HepG2 (cell line): ENCODE measurements at regions not wholly inside any gene's neighbourhood (a gene's known extent, or its start where the extent isn't known, plus 50 kb on each side); places are given as distances from the start of the nearest gene placed in this dataset.

Experiments used
- ATAC-seq: fragments of 200-7000 bp; cut with Tn5 transposase; 3 replicates; pipeline ENCODE4 v1.9.1; 2020; ENCODE audit warnings: mild to moderate bottlenecking, moderate library complexity
- BruUV-seq: library from RNA; stranded (reverse); fragments of 400-500 nt; replicated peaks from 2 replicates; lab custom pipeline; 2021; lab: Mats Ljungman, UMichigan
- CTCF ChIA-PET: fragments of 300-600 bp; formaldehyde crosslinking; extraction: SDS; loops from one replicate; lab custom pipeline; 2021; ENCODE audit warnings: low total read pairs, inconsistent platforms, low intra/inter-chr PET ratio; lab: Yijun Ruan, JAX
- POLR2A ChIA-PET: fragments of 350-600 bp; sonication (Branson Sonifier 250); formaldehyde crosslinking; loops from one replicate; lab custom pipeline; 2020; ENCODE audit warnings: antibody characterized with exemption, inconsistent platforms; lab: Yijun Ruan, JAX
- DNase-seq: peaks from one replicate; pipeline ENCODE4 v3.0.0-alpha.2; 2015; ENCODE audit warnings: low spot score
- FAIRE-seq: peaks from 3 replicates; lab custom pipeline; 2011; peaks lifted over from hg19 to GRCh38; lab: Jason Lieb, UNC
- H2AFZ ChIP-seq: one replicate; pipeline ENCODE4 v1.6.1; 2011; ENCODE audit warnings: low read length, inconsistent platforms
- H3K27ac ChIP-seq: fragments of 300-600 bp; 3 replicates; pipeline ENCODE4 v1.8.0; 2011; ENCODE audit warnings: mixed run types, mild to moderate bottlenecking, mixed read lengths, low read length, inconsistent platforms; ENCODE audit not compliant: insufficient read depth; ENCODE audit errors: extremely low read length
- H3K27me3 ChIP-seq, 2 experiments: fragments of 200-600 bp in 1 of 2; 2 replicates in 1 of 2; 3 replicates in 1 of 2; pipeline versions ENCODE4 v1.6.0 to v1.8.0; 2011; ENCODE audit warnings: low read length in 2 of 2, mild to moderate bottlenecking in 2 of 2, moderate library complexity in 2 of 2, inconsistent platforms in 1 of 2; ENCODE audit not compliant: insufficient read depth in 2 of 2, control insufficient read depth in 1 of 2
- H3K36me3 ChIP-seq, 2 experiments: fragments of 200-600 bp in 1 of 2; replicated peaks in 1 of 2; 2 replicates in 1 of 2; 3 replicates in 1 of 2; pipeline versions ENCODE4 v1.5.1 to v1.8.0; 2011; ENCODE audit warnings: low read length in 2 of 2, inconsistent platforms in 1 of 2; ENCODE audit not compliant: insufficient read depth in 2 of 2, control insufficient read depth in 1 of 2
- H3K4me1 ChIP-seq: 2 replicates; pipeline ENCODE4 v1.5.1; 2012; ENCODE audit warnings: low read length, inconsistent platforms; ENCODE audit not compliant: insufficient read depth
- H3K4me2 ChIP-seq: 2 replicates; pipeline ENCODE4 v1.6.0; 2011; ENCODE audit warnings: low read depth, low read length, inconsistent platforms
- H3K4me3 ChIP-seq, 3 experiments: fragments of 200-600 bp in 1 of 3; sonication (generic), shearing (Covaris generic) in 1 of 3; replicated peaks in 1 of 3; 2 replicates each; pipeline ENCODE4 v1.5.1; 2011 to 2016; ENCODE audit warnings: low read length in 3 of 3, inconsistent platforms in 2 of 3, low read depth in 2 of 3, mild to moderate bottlenecking in 2 of 3, control low read depth in 1 of 3, mixed read lengths in 1 of 3; ENCODE audit not compliant: insufficient read depth in 1 of 3
- H3K79me2 ChIP-seq: one replicate; pipeline ENCODE4 v1.6.1; 2011; ENCODE audit warnings: low read length, inconsistent platforms; ENCODE audit not compliant: insufficient read depth
- H3K9ac ChIP-seq: 2 replicates; pipeline ENCODE4 v1.6.0; 2011; ENCODE audit warnings: mild to moderate bottlenecking, low read depth, low read length, inconsistent platforms; ENCODE audit not compliant: insufficient read depth
- H3K9me3 ChIP-seq: 2 replicates; pipeline ENCODE4 v1.5.1; 2012; ENCODE audit warnings: mild to moderate bottlenecking, low read length
- H4K20me1 ChIP-seq: 2 replicates; pipeline ENCODE4 v1.6.0; 2011; ENCODE audit warnings: inconsistent platforms, mild to moderate bottlenecking, low read length, moderate library complexity; ENCODE audit not compliant: insufficient read depth
- BCL3 ChIP-seq: sonication (generic); formaldehyde crosslinking; IDR thresholded peaks from 2 replicates; pipeline ENCODE4 v1.5.1; 2020; ENCODE audit warnings: mild to moderate bottlenecking, missing genetic modification reagents, moderate library complexity
- BORCS8-MEF2B ChIP-seq: sonication (generic); formaldehyde crosslinking; IDR thresholded peaks from 2 replicates; pipeline ENCODE4 v1.8.0; 2022; ENCODE audit warnings: mild to moderate bottlenecking, missing genetic modification reagents
- CHD2 ChIP-seq: IDR thresholded peaks from 2 replicates; pipeline ENCODE4 v1.6.1; 2011; ENCODE audit warnings: low read depth, low read length, improper control_type of control experiment
- DMAP1 ChIP-seq: IDR thresholded peaks from 2 replicates; pipeline ENCODE4 v1.6.1; 2016
- DNMT1 ChIP-seq: sonication (generic); formaldehyde crosslinking; IDR thresholded peaks from 2 replicates; pipeline ENCODE4 v1.5.1; 2020; ENCODE audit warnings: mild to moderate bottlenecking, missing genetic modification reagents
- FOXJ3 ChIP-seq: sonication (generic); formaldehyde crosslinking; IDR thresholded peaks from 2 replicates; pipeline ENCODE4 v1.4.0; 2020; ENCODE audit warnings: missing genetic modification reagents, mild to moderate bottlenecking, borderline replicate concordance
- GMEB1 ChIP-seq: sonication (generic); formaldehyde crosslinking; IDR thresholded peaks from 2 replicates; pipeline ENCODE4 v1.5.1; 2020; ENCODE audit warnings: missing genetic modification reagents, mild to moderate bottlenecking, borderline replicate concordance
- IKZF4 ChIP-seq: sonication (generic); formaldehyde crosslinking; IDR thresholded peaks from 2 replicates; pipeline ENCODE4 v1.5.1; 2020; ENCODE audit warnings: borderline replicate concordance, mild to moderate bottlenecking, low read depth, missing genetic modification reagents; ENCODE audit errors: not compliant biosample characterization
- NR2F6 ChIP-seq, 2 experiments: IDR thresholded peaks; 2 replicates each; pipeline ENCODE4 v1.6.1; 2016; ENCODE audit warnings: antibody characterized with exemption in 1 of 2, mild to moderate bottlenecking in 1 of 2
- PBX3 ChIP-seq: sonication (generic); formaldehyde crosslinking; IDR thresholded peaks from 2 replicates; pipeline ENCODE4 v1.8.1; 2023; ENCODE audit warnings: missing genetic modification reagents, inconsistent platforms, borderline replicate concordance
- PCBP1 ChIP-seq: fragments of 200-400 bp; formaldehyde crosslinking; IDR thresholded peaks from 2 replicates; pipeline ENCODE4 v1.6.1; 2017; ENCODE audit warnings: mild to moderate bottlenecking, low read depth, low read length, borderline replicate concordance
- SETDB1 ChIP-seq: sonication (generic); formaldehyde crosslinking; IDR thresholded peaks from 2 replicates; pipeline ENCODE4 v1.5.1; 2020; ENCODE audit warnings: missing genetic modification reagents, mild to moderate bottlenecking, borderline replicate concordance
- SMC3 ChIP-seq: IDR thresholded peaks from 2 replicates; pipeline ENCODE4 v1.6.1; 2011; ENCODE audit warnings: low read length, improper control_type of control experiment
- TOE1 ChIP-seq: sonication (generic); formaldehyde crosslinking; IDR thresholded peaks from 2 replicates; pipeline ENCODE4 v1.4.0; 2020; ENCODE audit warnings: mild to moderate bottlenecking, missing genetic modification reagents
- ZNF616 ChIP-seq: sonication (generic); formaldehyde crosslinking; IDR thresholded peaks from 2 replicates; pipeline ENCODE4 v1.5.0; 2020; ENCODE audit warnings: low read depth, mild to moderate bottlenecking, missing genetic modification reagents
- ZNF766 ChIP-seq: sonication (generic); formaldehyde crosslinking; IDR thresholded peaks from 2 replicates; pipeline ENCODE4 v1.5.0; 2020; ENCODE audit warnings: missing genetic modification reagents, borderline replicate concordance
- WGBS: methylation state at CpG from one replicate; pipeline ENCODE4 v1.1.6; 2017; ENCODE audit warnings: low lambda C conversion rate; 5-methylcytosine and 5-hydroxymethylcytosine counted together
- in situ Hi-C: cut with HindIII; loops from 2 replicates; pipeline ENCODE4 v1.10.0; 2017; ENCODE audit warnings: low pct_unique_long_range_greater_than_20kb; ENCODE audit not compliant: extremely low pct_ligation_motif_present
- intact Hi-C: fragments of 100-400 bp; cut with micrococcal nuclease; formaldehyde crosslinking; loops from one replicate; pipeline ENCODE4 v1.10.0; 2022; ENCODE audit not compliant: unreplicated experiment
- TF ChIP-seq, protein P1 (sequence below): sonication (generic); formaldehyde crosslinking; IDR thresholded peaks from 2 replicates; pipeline ENCODE4 v1.4.0; 2020; ENCODE audit warnings: missing genetic modification reagents
- TF ChIP-seq, protein P2 (sequence below): sonication (generic); formaldehyde crosslinking; IDR thresholded peaks from 2 replicates; pipeline ENCODE4 v1.4.0; 2020; ENCODE audit warnings: missing genetic modification reagents, mild to moderate bottlenecking, borderline replicate concordance

DNA sequence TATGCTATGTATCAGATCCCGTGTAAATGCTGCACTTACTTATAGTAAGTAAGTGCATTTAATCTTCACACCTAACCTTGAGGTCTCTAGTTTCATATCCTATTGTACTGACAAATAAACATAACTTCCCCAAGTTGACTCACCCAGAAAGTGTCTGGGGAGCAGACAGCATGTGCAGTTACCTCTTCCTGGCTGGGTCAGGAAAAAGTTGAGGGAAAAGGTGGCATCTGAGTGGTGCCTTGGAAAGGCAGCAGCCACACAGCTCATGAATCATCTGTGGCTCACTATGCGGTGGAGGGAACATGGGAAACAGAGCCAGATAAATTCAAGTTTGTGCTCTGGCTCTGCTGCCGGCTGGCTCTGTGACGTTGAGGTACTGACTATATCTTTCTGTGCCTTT lies 382.0 kb upstream of the DYNLRB2 start:
- Histone ChIP-seq H4K20me1 (no peaks in the 10 kb centered on the region), H3K79me2 (no peaks in the 10 kb centered on the region), H3K4me1 (no peaks in the 10 kb centered on the region), H3K4me3 (no peak overlapping the region), H3K27me3 (no peaks in the 10 kb centered on the region), H3K27ac (no peak overlapping the region), H3K4me2 (no peak overlapping the region), H2AFZ (no peak overlapping the region), H3K9me3 (no peaks in the 10 kb centered on the region), H3K36me3 (no peaks in the 10 kb centered on the region), H3K9ac (no peak overlapping the region)
- no TSS peak for BruUV-seq
- DNase-seq (no peak), FAIRE-seq (no peak), ATAC-seq (no peak)
- ChIA-PET CTCF (no interaction called here), POLR2A (no interaction called here)
- 54% methylated on average over 4 of the region's 4 CpGs for WGBS
- in situ Hi-C loops = no loop called here
- intact Hi-C loops = no loop called here
- TF ChIP-seq IKZF4 (CRISPR knock-in tag) = no peak
- no peak for TF ChIP-seq NR2F6 (IDR thresholded peaks at IDR 0.05)
- no peak for TF ChIP-seq NR2F6 (CRISPR knock-in tag; IDR thresholded peaks at IDR 0.05)
- no peak for TF ChIP-seq SMC3
- TF ChIP-seq GMEB1 (CRISPR knock-in tag) = no peak
- TF ChIP-seq, protein P1, sequence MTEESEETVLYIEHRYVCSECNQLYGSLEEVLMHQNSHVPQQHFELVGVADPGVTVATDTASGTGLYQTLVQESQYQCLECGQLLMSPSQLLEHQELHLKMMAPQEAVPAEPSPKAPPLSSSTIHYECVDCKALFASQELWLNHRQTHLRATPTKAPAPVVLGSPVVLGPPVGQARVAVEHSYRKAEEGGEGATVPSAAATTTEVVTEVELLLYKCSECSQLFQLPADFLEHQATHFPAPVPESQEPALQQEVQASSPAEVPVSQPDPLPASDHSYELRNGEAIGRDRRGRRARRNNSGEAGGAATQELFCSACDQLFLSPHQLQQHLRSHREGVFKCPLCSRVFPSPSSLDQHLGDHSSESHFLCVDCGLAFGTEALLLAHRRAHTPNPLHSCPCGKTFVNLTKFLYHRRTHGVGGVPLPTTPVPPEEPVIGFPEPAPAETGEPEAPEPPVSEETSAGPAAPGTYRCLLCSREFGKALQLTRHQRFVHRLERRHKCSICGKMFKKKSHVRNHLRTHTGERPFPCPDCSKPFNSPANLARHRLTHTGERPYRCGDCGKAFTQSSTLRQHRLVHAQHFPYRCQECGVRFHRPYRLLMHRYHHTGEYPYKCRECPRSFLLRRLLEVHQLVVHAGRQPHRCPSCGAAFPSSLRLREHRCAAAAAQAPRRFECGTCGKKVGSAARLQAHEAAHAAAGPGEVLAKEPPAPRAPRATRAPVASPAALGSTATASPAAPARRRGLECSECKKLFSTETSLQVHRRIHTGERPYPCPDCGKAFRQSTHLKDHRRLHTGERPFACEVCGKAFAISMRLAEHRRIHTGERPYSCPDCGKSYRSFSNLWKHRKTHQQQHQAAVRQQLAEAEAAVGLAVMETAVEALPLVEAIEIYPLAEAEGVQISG (CRISPR knock-in tag) = no peak
- TF ChIP-seq FOXJ3 (CRISPR knock-in tag) = no peak
- TF ChIP-seq TOE1 (CRISPR knock-in tag) = no peak
- no peak for TF ChIP-seq DMAP1 (CRISPR knock-in tag)
- no peak for TF ChIP-seq PBX3 (CRISPR knock-in tag)
- no peak for TF ChIP-seq DNMT1 (CRISPR knock-in tag)
- no peak for TF ChIP-seq ZNF616 (CRISPR knock-in tag)
- no peak for TF ChIP-seq BCL3
- no peak for TF ChIP-seq PCBP1
- no peak for TF ChIP-seq ZNF766 (CRISPR knock-in tag)
- TF ChIP-seq BORCS8-MEF2B (CRISPR knock-in tag) = no peak
- TF ChIP-seq SETDB1 = no peak
- TF ChIP-seq, protein P2, sequence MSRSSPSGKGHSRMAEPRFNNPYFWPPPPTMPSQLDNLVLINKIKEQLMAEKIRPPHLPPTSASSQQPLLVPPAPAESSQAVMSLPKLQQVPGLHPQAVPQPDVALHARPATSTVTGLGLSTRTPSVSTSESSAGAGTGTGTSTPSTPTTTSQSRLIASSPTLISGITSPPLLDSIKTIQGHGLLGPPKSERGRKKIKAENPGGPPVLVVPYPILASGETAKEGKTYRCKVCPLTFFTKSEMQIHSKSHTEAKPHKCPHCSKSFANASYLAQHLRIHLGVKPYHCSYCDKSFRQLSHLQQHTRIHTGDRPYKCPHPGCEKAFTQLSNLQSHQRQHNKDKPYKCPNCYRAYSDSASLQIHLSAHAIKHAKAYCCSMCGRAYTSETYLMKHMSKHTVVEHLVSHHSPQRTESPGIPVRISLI = no peak
- no peak for TF ChIP-seq CHD2
